HCT116 (cell line): ENCODE measurements at regions not wholly inside any gene's neighbourhood (a gene's known extent, or its start where the extent isn't known, plus 50 kb on each side); places are given as distances from the start of the nearest gene placed in this dataset.

ENCODE experiments used
- ATAC-seq: fragments of 200-7000 bp; cut with Tn5 transposase; 2 replicates; pipeline ENCODE4 v1.9.1; 2020; ENCODE audit warnings: mild to moderate bottlenecking, moderate library complexity
- BruUV-seq: library from RNA; stranded (reverse); fragments of 400-500 nt; replicated peaks from 2 replicates; lab custom pipeline; 2021; lab: Mats Ljungman, UMichigan
- CTCF ChIA-PET: fragments of 300-600 bp; sonication (Branson Sonifier 250); formaldehyde crosslinking; loops from one replicate; lab custom pipeline; 2021; ENCODE audit warnings: antibody characterized with exemption; lab: Charles Lee
- POLR2A ChIA-PET: fragments of 300-600, 350-600 bp; sonication (Branson Sonifier 250); formaldehyde crosslinking; loops from one replicate; lab custom pipeline; 2021; ENCODE audit warnings: antibody characterized with exemption; lab: Charles Lee
- RAD21 ChIA-PET, 2 experiments: fragments of 300-600 bp; sonication (Branson Sonifier 250); formaldehyde crosslinking; loops; one replicate each; lab custom pipeline; 2023; ENCODE audit warnings: low total read pairs in 2 of 2; ENCODE audit not compliant: uncharacterized antibody in 2 of 2, unreplicated experiment in 2 of 2, low non-redundant PET in 1 of 2; lab: Charles Lee
- DNase-seq: peaks from one replicate; pipeline ENCODE4 v3.0.0-alpha.2; 2010; ENCODE audit warnings: low read depth, low spot score
- H2AFZ ChIP-seq: fragments of 200-600 bp; shearing (Covaris generic), sonication (generic); 2 replicates; pipeline ENCODE4 v1.6.1; 2017; ENCODE audit warnings: low read depth, mixed run types, mixed read lengths, antibody characterized with exemption, low read length; ENCODE audit not compliant: poor library complexity, severe bottlenecking
- H3K27ac ChIP-seq: 2 replicates; pipeline ENCODE4 v1.5.1; 2012; ENCODE audit warnings: low read depth, low read length
- H3K27me3 ChIP-seq: fragments of 200-600 bp; sonication (generic); 2 replicates; pipeline ENCODE4 v1.6.1; 2016; ENCODE audit warnings: mixed run types, low read length, mixed read lengths; ENCODE audit not compliant: insufficient read depth
- H3K36me3 ChIP-seq, 2 experiments: fragments of 200-500 bp in 1 of 2; fragments of 200-600 bp in 1 of 2; sonication (Bioruptor generic) in 1 of 2; sonication (generic) in 1 of 2; 2 replicates each; pipeline versions ENCODE4 v1.5.1 to v1.6.1; 2014 to 2016; ENCODE audit warnings: low read length in 2 of 2, inconsistent platforms in 1 of 2, mixed read lengths in 1 of 2, mixed run types in 1 of 2; ENCODE audit not compliant: insufficient read depth in 2 of 2, control insufficient read depth in 1 of 2
- H3K4me1 ChIP-seq, 2 experiments: fragments of 200-600 bp in 1 of 2; sonication (generic) in 1 of 2; 2 replicates each; pipeline versions ENCODE4 v1.5.1 to v1.6.1; 2012 to 2017; ENCODE audit warnings: low read length in 2 of 2, inconsistent platforms in 1 of 2, mild to moderate bottlenecking in 1 of 2, mixed read lengths in 1 of 2, mixed run types in 1 of 2, moderate library complexity in 1 of 2; ENCODE audit not compliant: insufficient read depth in 2 of 2, control insufficient read depth in 1 of 2
- H3K4me2 ChIP-seq: fragments of 200-600 bp; sonication (generic); 2 replicates; pipeline ENCODE4 v1.6.1; 2017; ENCODE audit warnings: mixed run types, low read length, mixed read lengths
- H3K4me3 ChIP-seq, 2 experiments: fragments of 200-600 bp in 1 of 2; sonication (generic) in 1 of 2; replicated peaks in 1 of 2; 2 replicates each; pipeline ENCODE4 v1.5.1; 2011 to 2016; ENCODE audit warnings: low read length in 2 of 2, control low read depth in 1 of 2, low read depth in 1 of 2, mild to moderate bottlenecking in 1 of 2, mixed read lengths in 1 of 2, mixed run types in 1 of 2
- H3K79me2 ChIP-seq: fragments of 200-600 bp; sonication (generic); 2 replicates; pipeline ENCODE4 v1.6.1; 2017; ENCODE audit warnings: mild to moderate bottlenecking, mixed run types, low read length, moderate library complexity, mixed read lengths; ENCODE audit not compliant: insufficient read depth
- H3K9ac ChIP-seq: fragments of 200-600 bp; sonication (generic); 2 replicates; pipeline ENCODE4 v1.6.1; 2016; ENCODE audit warnings: low read length, mixed read lengths
- H3K9me2 ChIP-seq: fragments of 200-600 bp; sonication (generic), shearing (Covaris generic); 2 replicates; pipeline ENCODE4 v1.6.1; 2017; ENCODE audit warnings: mixed run types, mild to moderate bottlenecking, moderate library complexity; ENCODE audit not compliant: insufficient read depth
- H3K9me3 ChIP-seq, 2 experiments: fragments of 200-500 bp in 1 of 2; fragments of 200-600 bp in 1 of 2; sonication (Bioruptor generic) in 1 of 2; sonication (generic) in 1 of 2; 2 replicates each; pipeline ENCODE4 v1.6.1; 2014 to 2017; ENCODE audit warnings: low read length in 2 of 2, mixed read lengths in 2 of 2, inconsistent platforms in 1 of 2, low read depth in 1 of 2, mild to moderate bottlenecking in 1 of 2, mixed run types in 1 of 2, moderate library complexity in 1 of 2; ENCODE audit not compliant: control insufficient read depth in 1 of 2, insufficient read depth in 1 of 2
- H4K20me1 ChIP-seq: fragments of 200-600 bp; sonication (generic), shearing (Covaris generic); 2 replicates; pipeline ENCODE4 v1.6.1; 2017; ENCODE audit warnings: mixed run types, mild to moderate bottlenecking, moderate library complexity; ENCODE audit not compliant: insufficient read depth
- CEBPB ChIP-seq: IDR thresholded peaks from 2 replicates; pipeline ENCODE4 v1.6.1; 2012; ENCODE audit warnings: low read depth
- ELF1 ChIP-seq: IDR thresholded peaks from 2 replicates; pipeline ENCODE4 v1.6.1; 2012; ENCODE audit warnings: low read depth, borderline replicate concordance
- EZH2 ChIP-seq: fragments of 200-600 bp; sonication (generic); IDR thresholded peaks from 2 replicates; pipeline ENCODE4 v1.6.1; 2017; ENCODE audit warnings: antibody characterized with exemption, mixed run types
- EZH2phosphoT487 ChIP-seq: fragments of 200-600 bp; IDR thresholded peaks from 2 replicates; pipeline ENCODE4 v1.6.1; 2018; ENCODE audit warnings: antibody characterized with exemption, borderline replicate concordance
- POLR2AphosphoS5 ChIP-seq: IDR thresholded peaks from 2 replicates; pipeline ENCODE4 v1.6.1; 2011; ENCODE audit warnings: mild to moderate bottlenecking, low read depth, low read length, moderate library complexity
- RAD21 ChIP-seq: IDR thresholded peaks from 2 replicates; pipeline ENCODE4 v1.6.1; 2012; ENCODE audit warnings: low read depth, mild to moderate bottlenecking
- SIN3A ChIP-seq: IDR thresholded peaks from 2 replicates; pipeline ENCODE4 v1.6.1; 2012; ENCODE audit warnings: low read depth
- SRF ChIP-seq: IDR thresholded peaks from 2 replicates; pipeline ENCODE4 v1.6.1; 2012; ENCODE audit warnings: low read depth
- YY1 ChIP-seq: IDR thresholded peaks from 2 replicates; pipeline ENCODE4 v1.6.1; 2011; ENCODE audit warnings: low read length, low read depth, moderate library complexity, mild to moderate bottlenecking; ENCODE audit not compliant: insufficient replicate concordance; ENCODE audit errors: extremely low read depth
- ZBTB33 ChIP-seq: IDR thresholded peaks from 2 replicates; pipeline ENCODE4 v1.6.1; 2011; ENCODE audit warnings: mild to moderate bottlenecking, low read length, moderate library complexity; ENCODE audit not compliant: insufficient replicate concordance; ENCODE audit errors: extremely low read depth
- ZNF274 ChIP-seq: fragments of 200-500 bp; sonication (Bioruptor generic); IDR thresholded peaks from 2 replicates; pipeline ENCODE4 v1.6.1; 2014; ENCODE audit warnings: mild to moderate bottlenecking, low read depth, low read length, inconsistent platforms
- intact Hi-C: fragments of 100-400 bp; cut with micrococcal nuclease; formaldehyde crosslinking; loops from 2 replicates; pipeline ENCODE4 v1.10.0; 2022

- Histone ChIP-seq H3K4me1 (no peaks in the 10 kb centered on the region), H3K27me3 (peaks cover 31% of the 10 kb centered on the region; the same call in 1 of the 2 replicates), H3K36me3 (no peaks in the 10 kb centered on the region), H3K9me2 (no peaks in the 10 kb centered on the region), H3K4me2 (no peak overlapping the region), H4K20me1 (no peaks in the 10 kb centered on the region), H3K79me2 (no peaks in the 10 kb centered on the region), H3K9ac (no peak overlapping the region), H2AFZ (no peak overlapping the region), H3K9me3 (no peaks in the 10 kb centered on the region), H3K4me3 (no peak overlapping the region), H3K27ac (no peak overlapping the region)
- TF ChIP-seq ELF1 (no peak), EZH2phosphoT487 (no peak), RAD21 (no peak), YY1 (no peak), SIN3A (no peak), POLR2AphosphoS5 (no peak), CEBPB (no peak), SRF (no peak), EZH2 (no peak), ZBTB33 (no peak), ZNF274 (no peak)
- no peak for ATAC-seq
- CTCF ChIA-PET, result no interaction called here
- no TSS peak for BruUV-seq
- POLR2A ChIA-PET, result no interaction called here
- intact Hi-C loops, result no loop called here
- DNase-seq, result no peak
- RAD21 ChIA-PET, result no interaction called here
These were observed 420.0 kb upstream of the PODXL start for GRCh38 chr7:131976411-131976810.
